SK-N-MC (cell line): ENCODE measurements at regions not wholly inside any gene's neighbourhood (a gene's known extent, or its start where the extent isn't known, plus 50 kb on each side); places are given as distances from the start of the nearest gene placed in this dataset.

Experiments
- EZH2 ChIP-seq: fragments of 200-600 bp; sonication (generic); IDR thresholded peaks from one replicate; pipeline ENCODE4 v1.6.1; 2017; ENCODE audit warnings: antibody characterized with exemption
- FOXP2 ChIP-seq: optimal IDR thresholded peaks from 2 replicates; pipeline ENCODE3; 2011; ENCODE audit warnings: mild to moderate bottlenecking, moderate library complexity; ENCODE audit not compliant: insufficient read depth; ENCODE audit errors: extremely low read length, control extremely low read depth
- POLR2AphosphoS5 ChIP-seq: IDR thresholded peaks from 2 replicates; pipeline ENCODE4 v1.6.1; 2012; ENCODE audit warnings: mild to moderate bottlenecking, low read depth, low read length, borderline replicate concordance

GRCh38 chr3:7999384-7999783, 502.2 kb upstream of the LMCD1 start:
- TF ChIP-seq EZH2: no peak
- no peak for TF ChIP-seq POLR2AphosphoS5
- TF ChIP-seq FOXP2: no peak
